GM23338 (cell line): ENCODE measurements at regions not wholly inside any gene's neighbourhood (a gene's known extent, or its start where the extent isn't known, plus 50 kb on each side); places are given as distances from the start of the nearest gene placed in this dataset.

Experiments used
- ATAC-seq: fragments of 200-7000 bp; cut with Tn5 transposase; 3 replicates; pipeline ENCODE4 v1.9.1; 2020
- DNase-seq: peaks from one replicate; pipeline ENCODE4 v3.0.0-alpha.2; 2015; ENCODE audit warnings: low spot score
- H2AFZ ChIP-seq: fragments of 200-600 bp; sonication (generic); 2 replicates; pipeline ENCODE4 v1.8.0; 2016; ENCODE audit warnings: antibody characterized with exemption, mild to moderate bottlenecking, moderate library complexity
- H3F3A ChIP-seq: fragments of 200-600 bp; sonication (generic); replicated peaks from 2 replicates; pipeline ENCODE4 v1.8.0; 2017; ENCODE audit warnings: antibody characterized with exemption, mixed run types, low read depth
- H3K27ac ChIP-seq: fragments of 200-600 bp; sonication (generic); 2 replicates; pipeline ENCODE4 v1.6.1; 2016; ENCODE audit warnings: low read depth
- H3K27me3 ChIP-seq: fragments of 200-600 bp; sonication (generic); 2 replicates; pipeline ENCODE4 v1.8.0; 2016; ENCODE audit warnings: mild to moderate bottlenecking, mixed run types, moderate library complexity; ENCODE audit not compliant: insufficient read depth
- H3K36me3 ChIP-seq: fragments of 200-600 bp; sonication (generic); 2 replicates; pipeline ENCODE4 v1.8.0; 2016; ENCODE audit warnings: mild to moderate bottlenecking; ENCODE audit not compliant: insufficient read depth
- H3K4me1 ChIP-seq: fragments of 200-600 bp; sonication (generic); 2 replicates; pipeline ENCODE4 v1.8.0; 2016; ENCODE audit warnings: mild to moderate bottlenecking, moderate library complexity; ENCODE audit not compliant: insufficient read depth
- H3K4me2 ChIP-seq: fragments of 200-600 bp; sonication (generic); 2 replicates; pipeline ENCODE4 v1.7.1; 2017; ENCODE audit warnings: mixed run types
- H3K4me3 ChIP-seq: fragments of 200-600 bp; sonication (generic); 2 replicates; pipeline ENCODE4 v1.6.1; 2016; ENCODE audit warnings: mixed run types
- H3K79me2 ChIP-seq: fragments of 200-600 bp; sonication (generic); replicated peaks from 2 replicates; pipeline ENCODE4 v1.8.0; 2017; ENCODE audit warnings: mild to moderate bottlenecking; ENCODE audit not compliant: insufficient read depth
- H3K9me2 ChIP-seq: fragments of 200-600 bp; sonication (generic); 2 replicates; pipeline ENCODE4 v1.8.0; 2017; ENCODE audit not compliant: insufficient read depth
- H4K20me1 ChIP-seq: fragments of 200-600 bp; sonication (generic); replicated peaks from 2 replicates; pipeline ENCODE4 v1.8.0; 2017; ENCODE audit warnings: mild to moderate bottlenecking; ENCODE audit not compliant: insufficient read depth
- H3K27ac Mint-ChIP-seq: 2 replicates; pipeline ENCODE4 v1.8.0; 2020; ENCODE audit warnings: inconsistent platforms, mild to moderate bottlenecking, moderate library complexity, mixed read lengths
- H3K27me3 Mint-ChIP-seq: 3 replicates; pipeline ENCODE4 v1.8.0; 2022; ENCODE audit warnings: low read depth, mild to moderate bottlenecking, moderate library complexity, mixed read lengths, inconsistent platforms; ENCODE audit not compliant: insufficient read depth, poor library complexity
- H3K36me3 Mint-ChIP-seq: 3 replicates; pipeline ENCODE4 v1.8.0; 2021; ENCODE audit warnings: low read depth, mild to moderate bottlenecking, inconsistent platforms, moderate library complexity, mixed read lengths
- H3K4me1 Mint-ChIP-seq: 3 replicates; pipeline ENCODE4 v1.8.0; 2020; ENCODE audit warnings: mild to moderate bottlenecking, inconsistent platforms, mixed read lengths
- H3K4me3 Mint-ChIP-seq: 3 replicates; pipeline ENCODE4 v1.8.0; 2021; ENCODE audit warnings: moderate library complexity, mild to moderate bottlenecking, inconsistent platforms, mixed read lengths
- H3K9me3 Mint-ChIP-seq: 3 replicates; pipeline ENCODE4 v1.8.0; 2020; ENCODE audit warnings: moderate library complexity, mild to moderate bottlenecking, inconsistent platforms, mixed read lengths
- CREB1 ChIP-seq: fragments of 250-450 bp; sonication (Bioruptor Pico); IDR thresholded peaks from 2 replicates; pipeline ENCODE4 v1.5.0; 2020; ENCODE audit warnings: low read depth, mild to moderate bottlenecking, moderate library complexity
- EZH2 ChIP-seq: fragments of 200-600 bp; sonication (generic); IDR thresholded peaks from one replicate; pipeline ENCODE4 v1.8.0; 2017; ENCODE audit warnings: antibody characterized with exemption, mild to moderate bottlenecking, low read depth; ENCODE audit not compliant: unreplicated experiment
- EZH2phosphoT487 ChIP-seq: fragments of 200-600 bp; sonication (generic); IDR thresholded peaks from one replicate; pipeline ENCODE4 v1.8.1; 2018; ENCODE audit warnings: antibody characterized with exemption; ENCODE audit not compliant: unreplicated experiment
- JUNB ChIP-seq: IDR thresholded peaks from one replicate; pipeline ENCODE4 v1.6.1; 2016; ENCODE audit warnings: antibody characterized with exemption; ENCODE audit not compliant: unreplicated experiment
- NANOG ChIP-seq: IDR thresholded peaks from 2 replicates; pipeline ENCODE4 v1.6.1; 2016; ENCODE audit warnings: antibody characterized with exemption, borderline replicate concordance
- POLR2AphosphoS5 ChIP-seq: IDR thresholded peaks from 2 replicates; pipeline ENCODE4 v1.6.1; 2016; ENCODE audit warnings: antibody characterized with exemption, low read depth
- STAT1 ChIP-seq: IDR thresholded peaks from one replicate; pipeline ENCODE4 v1.6.1; 2016; ENCODE audit warnings: antibody characterized with exemption; ENCODE audit not compliant: unreplicated experiment
- ZNF114 ChIP-seq: fragments of 250-450 bp; sonication (Bioruptor Pico); IDR thresholded peaks from 2 replicates; pipeline ENCODE4 v1.5.0; 2020; ENCODE audit warnings: mild to moderate bottlenecking, moderate library complexity
- ZNF331 ChIP-seq: fragments of 250-450 bp; sonication (Bioruptor Pico); IDR thresholded peaks from 2 replicates; pipeline ENCODE4 v1.5.0; 2020; ENCODE audit warnings: low read depth, mild to moderate bottlenecking, moderate library complexity
- TF ChIP-seq, protein P1 (sequence below): IDR thresholded peaks from one replicate; pipeline ENCODE4 v1.6.1; 2018; ENCODE audit warnings: antibody characterized with exemption; ENCODE audit not compliant: unreplicated experiment
- TF ChIP-seq, protein P2 (sequence below): fragments of 250-450 bp; sonication (Bioruptor Pico); IDR thresholded peaks from 2 replicates; pipeline ENCODE4 v1.5.0; 2020; ENCODE audit warnings: mild to moderate bottlenecking, moderate library complexity
- TF ChIP-seq, protein P3 (sequence below), 2 experiments: fragments of 200-600 bp in 1 of 2; sonication (generic) in 1 of 2; conservative IDR thresholded peaks; 2 replicates each; pipeline versions ENCODE4 v1.5.1 to v1.6.1; 2016 to 2017; ENCODE audit warnings: antibody characterized with exemption in 2 of 2, low read depth in 2 of 2, mild to moderate bottlenecking in 2 of 2, moderate library complexity in 1 of 2
- TF ChIP-seq, protein P4 (sequence below): IDR thresholded peaks from 2 replicates; pipeline ENCODE4 v1.6.1; 2016; ENCODE audit warnings: antibody characterized with exemption

DNA sequence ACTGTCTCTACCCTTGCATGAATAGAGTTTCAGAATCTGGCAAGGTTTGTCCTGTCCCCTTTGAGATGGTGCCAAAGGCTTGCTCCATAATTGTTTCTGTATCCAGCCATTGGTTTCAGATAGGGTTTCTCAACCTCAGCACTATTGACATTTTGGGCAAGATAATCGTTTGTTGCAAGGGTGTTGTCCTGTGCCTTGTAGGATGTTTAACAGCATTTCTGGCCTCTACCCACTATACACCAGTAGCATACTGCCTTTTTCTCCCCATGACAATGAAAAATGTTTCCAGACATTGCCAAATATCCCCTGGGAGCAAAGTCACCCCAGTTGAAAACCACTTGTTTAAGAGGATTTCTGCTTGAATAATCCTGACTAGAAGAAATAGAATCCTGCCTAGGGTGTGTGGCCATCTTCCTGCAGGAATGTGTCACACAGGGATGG is 126.8 kb downstream of the CDC42EP3 start:
- H3K4me3 Mint-ChIP-seq = no peak overlapping the region
- DNase-seq (no peak), ATAC-seq (no peak)
- TF ChIP-seq, protein P1, sequence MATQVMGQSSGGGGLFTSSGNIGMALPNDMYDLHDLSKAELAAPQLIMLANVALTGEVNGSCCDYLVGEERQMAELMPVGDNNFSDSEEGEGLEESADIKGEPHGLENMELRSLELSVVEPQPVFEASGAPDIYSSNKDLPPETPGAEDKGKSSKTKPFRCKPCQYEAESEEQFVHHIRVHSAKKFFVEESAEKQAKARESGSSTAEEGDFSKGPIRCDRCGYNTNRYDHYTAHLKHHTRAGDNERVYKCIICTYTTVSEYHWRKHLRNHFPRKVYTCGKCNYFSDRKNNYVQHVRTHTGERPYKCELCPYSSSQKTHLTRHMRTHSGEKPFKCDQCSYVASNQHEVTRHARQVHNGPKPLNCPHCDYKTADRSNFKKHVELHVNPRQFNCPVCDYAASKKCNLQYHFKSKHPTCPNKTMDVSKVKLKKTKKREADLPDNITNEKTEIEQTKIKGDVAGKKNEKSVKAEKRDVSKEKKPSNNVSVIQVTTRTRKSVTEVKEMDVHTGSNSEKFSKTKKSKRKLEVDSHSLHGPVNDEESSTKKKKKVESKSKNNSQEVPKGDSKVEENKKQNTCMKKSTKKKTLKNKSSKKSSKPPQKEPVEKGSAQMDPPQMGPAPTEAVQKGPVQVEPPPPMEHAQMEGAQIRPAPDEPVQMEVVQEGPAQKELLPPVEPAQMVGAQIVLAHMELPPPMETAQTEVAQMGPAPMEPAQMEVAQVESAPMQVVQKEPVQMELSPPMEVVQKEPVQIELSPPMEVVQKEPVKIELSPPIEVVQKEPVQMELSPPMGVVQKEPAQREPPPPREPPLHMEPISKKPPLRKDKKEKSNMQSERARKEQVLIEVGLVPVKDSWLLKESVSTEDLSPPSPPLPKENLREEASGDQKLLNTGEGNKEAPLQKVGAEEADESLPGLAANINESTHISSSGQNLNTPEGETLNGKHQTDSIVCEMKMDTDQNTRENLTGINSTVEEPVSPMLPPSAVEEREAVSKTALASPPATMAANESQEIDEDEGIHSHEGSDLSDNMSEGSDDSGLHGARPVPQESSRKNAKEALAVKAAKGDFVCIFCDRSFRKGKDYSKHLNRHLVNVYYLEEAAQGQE = no peak
- TF ChIP-seq ZNF114 (CRISPR knock-in tag) (no peak), ZNF331 (CRISPR knock-in tag) (no peak), POLR2AphosphoS5 (no peak), CREB1 (CRISPR knock-in tag) (no peak), EZH2phosphoT487 (no peak), JUNB (no peak), STAT1 (no peak), NANOG (no peak), EZH2 (no peak)
- TF ChIP-seq, protein P2, sequence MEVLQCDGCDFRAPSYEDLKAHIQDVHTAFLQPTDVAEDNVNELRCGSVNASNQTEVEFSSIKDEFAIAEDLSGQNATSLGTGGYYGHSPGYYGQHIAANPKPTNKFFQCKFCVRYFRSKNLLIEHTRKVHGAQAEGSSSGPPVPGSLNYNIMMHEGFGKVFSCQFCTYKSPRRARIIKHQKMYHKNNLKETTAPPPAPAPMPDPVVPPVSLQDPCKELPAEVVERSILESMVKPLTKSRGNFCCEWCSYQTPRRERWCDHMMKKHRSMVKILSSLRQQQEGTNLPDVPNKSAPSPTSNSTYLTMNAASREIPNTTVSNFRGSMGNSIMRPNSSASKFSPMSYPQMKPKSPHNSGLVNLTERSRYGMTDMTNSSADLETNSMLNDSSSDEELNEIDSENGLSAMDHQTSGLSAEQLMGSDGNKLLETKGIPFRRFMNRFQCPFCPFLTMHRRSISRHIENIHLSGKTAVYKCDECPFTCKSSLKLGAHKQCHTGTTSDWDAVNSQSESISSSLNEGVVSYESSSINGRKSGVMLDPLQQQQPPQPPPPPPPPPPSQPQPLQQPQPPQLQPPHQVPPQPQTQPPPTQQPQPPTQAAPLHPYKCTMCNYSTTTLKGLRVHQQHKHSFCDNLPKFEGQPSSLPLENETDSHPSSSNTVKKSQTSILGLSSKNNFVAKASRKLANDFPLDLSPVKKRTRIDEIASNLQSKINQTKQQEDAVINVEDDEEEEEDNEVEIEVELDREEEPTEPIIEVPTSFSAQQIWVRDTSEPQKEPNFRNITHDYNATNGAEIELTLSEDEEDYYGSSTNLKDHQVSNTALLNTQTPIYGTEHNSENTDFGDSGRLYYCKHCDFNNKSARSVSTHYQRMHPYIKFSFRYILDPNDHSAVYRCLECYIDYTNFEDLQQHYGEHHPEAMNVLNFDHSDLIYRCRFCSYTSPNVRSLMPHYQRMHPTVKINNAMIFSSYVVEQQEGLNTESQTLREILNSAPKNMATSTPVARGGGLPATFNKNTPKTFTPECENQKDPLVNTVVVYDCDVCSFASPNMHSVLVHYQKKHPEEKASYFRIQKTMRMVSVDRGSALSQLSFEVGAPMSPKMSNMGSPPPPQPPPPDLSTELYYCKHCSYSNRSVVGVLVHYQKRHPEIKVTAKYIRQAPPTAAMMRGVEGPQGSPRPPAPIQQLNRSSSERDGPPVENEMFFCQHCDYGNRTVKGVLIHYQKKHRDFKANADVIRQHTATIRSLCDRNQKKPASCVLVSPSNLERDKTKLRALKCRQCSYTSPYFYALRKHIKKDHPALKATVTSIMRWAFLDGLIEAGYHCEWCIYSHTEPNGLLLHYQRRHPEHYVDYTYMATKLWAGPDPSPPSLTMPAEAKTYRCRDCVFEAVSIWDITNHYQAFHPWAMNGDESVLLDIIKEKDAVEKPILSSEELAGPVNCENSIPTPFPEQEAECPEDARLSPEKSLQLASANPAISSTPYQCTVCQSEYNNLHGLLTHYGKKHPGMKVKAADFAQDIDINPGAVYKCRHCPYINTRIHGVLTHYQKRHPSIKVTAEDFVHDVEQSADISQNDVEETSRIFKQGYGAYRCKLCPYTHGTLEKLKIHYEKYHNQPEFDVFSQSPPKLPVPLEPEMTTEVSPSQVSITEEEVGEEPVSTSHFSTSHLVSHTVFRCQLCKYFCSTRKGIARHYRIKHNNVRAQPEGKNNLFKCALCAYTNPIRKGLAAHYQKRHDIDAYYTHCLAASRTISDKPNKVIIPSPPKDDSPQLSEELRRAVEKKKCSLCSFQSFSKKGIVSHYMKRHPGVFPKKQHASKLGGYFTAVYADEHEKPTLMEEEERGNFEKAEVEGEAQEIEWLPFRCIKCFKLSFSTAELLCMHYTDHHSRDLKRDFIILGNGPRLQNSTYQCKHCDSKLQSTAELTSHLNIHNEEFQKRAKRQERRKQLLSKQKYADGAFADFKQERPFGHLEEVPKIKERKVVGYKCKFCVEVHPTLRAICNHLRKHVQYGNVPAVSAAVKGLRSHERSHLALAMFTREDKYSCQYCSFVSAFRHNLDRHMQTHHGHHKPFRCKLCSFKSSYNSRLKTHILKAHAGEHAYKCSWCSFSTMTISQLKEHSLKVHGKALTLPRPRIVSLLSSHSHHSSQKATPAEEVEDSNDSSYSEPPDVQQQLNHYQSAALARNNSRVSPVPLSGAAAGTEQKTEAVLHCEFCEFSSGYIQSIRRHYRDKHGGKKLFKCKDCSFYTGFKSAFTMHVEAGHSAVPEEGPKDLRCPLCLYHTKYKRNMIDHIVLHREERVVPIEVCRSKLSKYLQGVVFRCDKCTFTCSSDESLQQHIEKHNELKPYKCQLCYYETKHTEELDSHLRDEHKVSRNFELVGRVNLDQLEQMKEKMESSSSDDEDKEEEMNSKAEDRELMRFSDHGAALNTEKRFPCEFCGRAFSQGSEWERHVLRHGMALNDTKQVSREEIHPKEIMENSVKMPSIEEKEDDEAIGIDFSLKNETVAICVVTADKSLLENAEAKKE (CRISPR knock-in tag) = no peak
- TF ChIP-seq, protein P3, sequence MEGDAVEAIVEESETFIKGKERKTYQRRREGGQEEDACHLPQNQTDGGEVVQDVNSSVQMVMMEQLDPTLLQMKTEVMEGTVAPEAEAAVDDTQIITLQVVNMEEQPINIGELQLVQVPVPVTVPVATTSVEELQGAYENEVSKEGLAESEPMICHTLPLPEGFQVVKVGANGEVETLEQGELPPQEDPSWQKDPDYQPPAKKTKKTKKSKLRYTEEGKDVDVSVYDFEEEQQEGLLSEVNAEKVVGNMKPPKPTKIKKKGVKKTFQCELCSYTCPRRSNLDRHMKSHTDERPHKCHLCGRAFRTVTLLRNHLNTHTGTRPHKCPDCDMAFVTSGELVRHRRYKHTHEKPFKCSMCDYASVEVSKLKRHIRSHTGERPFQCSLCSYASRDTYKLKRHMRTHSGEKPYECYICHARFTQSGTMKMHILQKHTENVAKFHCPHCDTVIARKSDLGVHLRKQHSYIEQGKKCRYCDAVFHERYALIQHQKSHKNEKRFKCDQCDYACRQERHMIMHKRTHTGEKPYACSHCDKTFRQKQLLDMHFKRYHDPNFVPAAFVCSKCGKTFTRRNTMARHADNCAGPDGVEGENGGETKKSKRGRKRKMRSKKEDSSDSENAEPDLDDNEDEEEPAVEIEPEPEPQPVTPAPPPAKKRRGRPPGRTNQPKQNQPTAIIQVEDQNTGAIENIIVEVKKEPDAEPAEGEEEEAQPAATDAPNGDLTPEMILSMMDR (conservative IDR thresholded peaks at IDR 0.05; ENCODE audit: low read depth in 2 of 2) = no peak
- TF ChIP-seq, protein P4, sequence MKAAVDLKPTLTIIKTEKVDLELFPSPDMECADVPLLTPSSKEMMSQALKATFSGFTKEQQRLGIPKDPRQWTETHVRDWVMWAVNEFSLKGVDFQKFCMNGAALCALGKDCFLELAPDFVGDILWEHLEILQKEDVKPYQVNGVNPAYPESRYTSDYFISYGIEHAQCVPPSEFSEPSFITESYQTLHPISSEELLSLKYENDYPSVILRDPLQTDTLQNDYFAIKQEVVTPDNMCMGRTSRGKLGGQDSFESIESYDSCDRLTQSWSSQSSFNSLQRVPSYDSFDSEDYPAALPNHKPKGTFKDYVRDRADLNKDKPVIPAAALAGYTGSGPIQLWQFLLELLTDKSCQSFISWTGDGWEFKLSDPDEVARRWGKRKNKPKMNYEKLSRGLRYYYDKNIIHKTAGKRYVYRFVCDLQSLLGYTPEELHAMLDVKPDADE = no peak
- no peak overlapping the region for H2AFZ ChIP-seq
- no peak overlapping the region for H3K4me3 ChIP-seq
- no peak overlapping the region for H3K27ac Mint-ChIP-seq
- no peak overlapping the region for H3K27ac ChIP-seq
- 0 out of 3 replicates have a peak, but pooled peaks cover 3% of the 10 kb centered on the region for H3K36me3 Mint-ChIP-seq
- H3K4me2 ChIP-seq = no peak overlapping the region
- peaks cover 10% of the 10 kb centered on the region for H3K9me2 ChIP-seq
- no peaks in the 10 kb centered on the region for H3K27me3 ChIP-seq
- no peaks in the 10 kb centered on the region for H4K20me1 ChIP-seq
- no peaks in the 10 kb centered on the region for H3K27me3 Mint-ChIP-seq
- H3F3A ChIP-seq = no peaks in the 10 kb centered on the region
- H3K9me3 Mint-ChIP-seq = peaks cover 5% of the 10 kb centered on the region; the same call in 2 of the 3 replicates
- no peaks in the 10 kb centered on the region for H3K79me2 ChIP-seq
- H3K36me3 ChIP-seq = no peaks in the 10 kb centered on the region
- no peaks in the 10 kb centered on the region; the same call in 1 of the 2 replicates for H3K4me1 ChIP-seq
- H3K4me1 Mint-ChIP-seq = peaks cover 9% of the 10 kb centered on the region
